D721Med (cell line): ENCODE measurements at regions not wholly inside any gene's neighbourhood (a gene's known extent, or its start where the extent isn't known, plus 50 kb on each side); places are given as distances from the start of the nearest gene placed in this dataset.

ENCODE experiments used
- DNase-seq: peaks from one replicate; pipeline ENCODE4 v3.0.0; 2011; ENCODE audit warnings: low spot score; ENCODE audit not compliant: insufficient read length
- FAIRE-seq: peaks from 2 replicates; lab custom pipeline; 2011; peaks lifted over from hg19 to GRCh38; lab: Jason Lieb, UNC
- TF ChIP-seq, protein P1 (sequence below): IDR thresholded peaks from 2 replicates; pipeline ENCODE4 v1.5.1; 2012; ENCODE audit warnings: mild to moderate bottlenecking, control low read depth; ENCODE audit not compliant: insufficient read depth; ENCODE audit errors: missing control alignments

- FAIRE-seq (no peak), DNase-seq (no peak)
- TF ChIP-seq, protein P1, sequence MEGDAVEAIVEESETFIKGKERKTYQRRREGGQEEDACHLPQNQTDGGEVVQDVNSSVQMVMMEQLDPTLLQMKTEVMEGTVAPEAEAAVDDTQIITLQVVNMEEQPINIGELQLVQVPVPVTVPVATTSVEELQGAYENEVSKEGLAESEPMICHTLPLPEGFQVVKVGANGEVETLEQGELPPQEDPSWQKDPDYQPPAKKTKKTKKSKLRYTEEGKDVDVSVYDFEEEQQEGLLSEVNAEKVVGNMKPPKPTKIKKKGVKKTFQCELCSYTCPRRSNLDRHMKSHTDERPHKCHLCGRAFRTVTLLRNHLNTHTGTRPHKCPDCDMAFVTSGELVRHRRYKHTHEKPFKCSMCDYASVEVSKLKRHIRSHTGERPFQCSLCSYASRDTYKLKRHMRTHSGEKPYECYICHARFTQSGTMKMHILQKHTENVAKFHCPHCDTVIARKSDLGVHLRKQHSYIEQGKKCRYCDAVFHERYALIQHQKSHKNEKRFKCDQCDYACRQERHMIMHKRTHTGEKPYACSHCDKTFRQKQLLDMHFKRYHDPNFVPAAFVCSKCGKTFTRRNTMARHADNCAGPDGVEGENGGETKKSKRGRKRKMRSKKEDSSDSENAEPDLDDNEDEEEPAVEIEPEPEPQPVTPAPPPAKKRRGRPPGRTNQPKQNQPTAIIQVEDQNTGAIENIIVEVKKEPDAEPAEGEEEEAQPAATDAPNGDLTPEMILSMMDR = peak; percentile 10
Observed at GRCh38 chr16:79997257-79997656, 396.7 kb upstream of the MAF start.

GRCh38 chr16:79996321-79996720 is 395.8 kb upstream of the MAF start:
- DNase-seq (no peak), FAIRE-seq (no peak)
- TF ChIP-seq, protein P1 = no peak

DNA sequence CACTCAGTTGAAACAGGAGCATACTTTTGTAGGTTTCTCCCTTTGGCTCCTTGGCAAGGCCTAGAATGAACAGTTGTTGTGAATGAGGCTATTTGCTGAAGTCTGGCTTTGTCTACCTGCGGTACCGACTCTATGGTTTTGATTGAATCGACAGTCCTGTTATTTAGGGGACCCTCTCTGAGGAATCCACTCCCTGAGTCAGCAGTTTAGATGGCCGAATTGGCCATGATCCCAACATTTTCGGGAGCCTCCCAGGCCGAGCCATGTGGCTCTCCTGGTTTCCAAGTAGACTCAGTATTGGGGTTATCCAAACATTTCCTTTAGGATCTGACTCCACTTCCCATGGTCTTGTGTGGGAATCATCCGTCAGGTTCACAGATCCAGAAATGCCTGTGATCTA is 394.8 kb upstream of the MAF start:
- FAIRE-seq = no peak
- TF ChIP-seq, protein P1 = no peak

DNA sequence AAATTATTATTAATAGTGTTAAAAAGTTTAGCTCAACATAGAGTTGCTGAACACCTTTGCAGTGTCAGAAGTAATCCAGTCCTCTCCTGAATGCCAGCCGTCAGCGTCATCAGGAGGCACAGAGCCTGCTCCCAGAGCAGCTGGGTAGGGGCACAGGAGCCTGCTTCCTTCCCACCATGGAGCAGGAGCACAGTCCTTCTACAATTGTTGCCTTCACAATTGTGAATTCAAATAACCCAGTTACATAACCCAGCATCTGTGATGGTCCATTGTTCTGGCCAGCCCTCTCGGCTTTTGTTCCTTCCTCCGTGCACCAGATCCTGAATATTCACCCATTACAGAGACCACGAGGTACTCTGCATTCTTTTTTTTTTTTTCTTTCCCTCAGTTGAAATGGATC is 393.9 kb upstream of the MAF start:
- TF ChIP-seq, protein P1 = no peak
- FAIRE-seq (no peak), DNase-seq (no peak)

More for the DNA sequence above, 394.8 kb upstream of the MAF start:
- DNase-seq = no peak

GRCh38 chr16:79993629-79994209 is 393.2 kb upstream of the MAF start:
- FAIRE-seq = no peak
- TF ChIP-seq, protein P1 = no peak
- no peak for DNase-seq

- DNase-seq (no peak), FAIRE-seq (no peak)
- TF ChIP-seq, protein P1 = no peak
Observed at GRCh38 chr16:79991969-79992368, 391.4 kb upstream of the MAF start.

DNA sequence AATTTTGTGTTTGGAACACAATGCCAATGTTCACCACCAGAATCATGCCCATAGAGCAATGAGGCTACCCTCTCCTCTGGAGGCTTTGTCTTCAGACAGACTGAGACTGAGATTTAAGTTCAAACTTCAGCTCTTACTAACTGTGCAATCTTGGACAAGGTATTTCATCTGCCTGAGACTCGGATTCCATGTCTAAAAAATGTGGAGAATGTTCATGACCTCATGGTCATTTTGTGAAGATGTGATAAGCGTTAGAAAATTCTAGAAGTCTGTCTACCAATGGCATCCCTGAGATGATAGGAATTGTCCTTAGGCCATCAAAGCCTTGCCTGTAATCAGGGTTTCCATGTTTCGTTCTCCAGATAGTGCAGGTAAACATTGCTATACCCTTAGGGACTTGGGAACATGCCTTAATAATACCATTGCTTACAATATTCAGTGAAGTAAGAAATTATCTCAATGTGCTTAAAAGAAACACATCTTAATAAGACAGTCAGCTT is 388.2 kb upstream of the MAF start:
- TF ChIP-seq, protein P1 = no peak
- DNase-seq (no peak), FAIRE-seq (no peak)
